ENCODE measurements at regions not wholly inside any gene's neighbourhood (a gene's known extent, or its start where the extent isn't known, plus 50 kb on each side); places are given as distances from the start of the nearest gene placed in this dataset.
A peak's percentile ranks its signal among the peaks of the same experiment; 100 is the strongest.

- H3K27ac ChIP-seq: no peak overlapping the region
- H3K36me3 ChIP-seq (replicated peaks in 1 of 2): no peaks in the 10 kb centered on the region
- intact Hi-C loops (cut with DNase I): no loop called here
- H3K27me3 ChIP-seq: no peaks in the 10 kb centered on the region
- TF ChIP-seq CTCF (IDR thresholded peaks at IDR 0.05): no peak
- TF ChIP-seq POLR2A (IDR thresholded peaks at IDR 0.05): no peak
- no peak for DNase-seq
- H3K4me3 ChIP-seq: no peak overlapping the region
- no peaks in the 10 kb centered on the region for H3K9me3 ChIP-seq (replicated peaks in 1 of 3)
- WGBS, 4 donors: 34 to 47% (median 40%) methylated on average over 2 of the region's 2 CpGs
- no peaks in the 10 kb centered on the region for H3K4me1 ChIP-seq (replicated peaks in 1 of 2)
Measured at GRCh38 chr2:104648376-104648775, 205.5 kb upstream of the POU3F3 start.

GRCh38 chr2:104649866-104650265 lies 204.0 kb upstream of the POU3F3 start:
- no peak overlapping the region for H3K27ac ChIP-seq
- no peaks in the 10 kb centered on the region for H3K4me1 ChIP-seq (replicated peaks in 1 of 2)
- WGBS, 4 donors: 62 to 83% (median 77%) methylated on average over 1 of the region's 1 CpG
- no peaks in the 10 kb centered on the region for H3K36me3 ChIP-seq (replicated peaks in 1 of 2)
- no peaks in the 10 kb centered on the region for H3K9me3 ChIP-seq (replicated peaks in 1 of 3)
- intact Hi-C loops (cut with DNase I): no loop called here
- DNase-seq: no peak
- no peak for TF ChIP-seq POLR2A (IDR thresholded peaks at IDR 0.05)
- no peak overlapping the region for H3K4me3 ChIP-seq
- no peaks in the 10 kb centered on the region for H3K27me3 ChIP-seq

- no peak for DNase-seq
- intact Hi-C loops (cut with DNase I): no loop called here
- Histone ChIP-seq H3K36me3 (replicated peaks in 1 of 2) (no peaks in the 10 kb centered on the region), H3K4me1 (replicated peaks in 1 of 2) (no peaks in the 10 kb centered on the region), H3K27me3 (no peaks in the 10 kb centered on the region), H3K4me3 (no peak overlapping the region), H3K9me3 (replicated peaks in 1 of 3) (no peaks in the 10 kb centered on the region), H3K27ac (no peak overlapping the region)
- TF ChIP-seq CTCF (IDR thresholded peaks at IDR 0.05) (no peak), POLR2A (IDR thresholded peaks at IDR 0.05) (no peak)
Measured at GRCh38 chr2:104650405-104650996, 203.4 kb upstream of the POU3F3 start.

- intact Hi-C loops (cut with DNase I): no loop called here
- H3K27ac ChIP-seq: peak overlapping the region in 2 of 5 donors; percentile 49
- 50 to 54% (median 53%) methylated on average over 4 of the region's 4 CpGs for WGBS, 4 donors
Measured at GRCh38 chr2:104654811-104655210, 199.1 kb upstream of the POU3F3 start.

More at GRCh38 chr2:104654811-104655210, 199.1 kb upstream of the POU3F3 start:
- Histone ChIP-seq H3K27me3 (no peaks in the 10 kb centered on the region), H3K36me3 (replicated peaks in 1 of 2) (no peaks in the 10 kb centered on the region), H3K4me1 (replicated peaks in 1 of 2) (no peaks in the 10 kb centered on the region), H3K9me3 (replicated peaks in 1 of 3) (no peaks in the 10 kb centered on the region), H3K4me3 (no peak overlapping the region)
- no peak for TF ChIP-seq POLR2A (IDR thresholded peaks at IDR 0.05)
- no peak for TF ChIP-seq CTCF (IDR thresholded peaks at IDR 0.05)
- DNase-seq: peak; percentile 18 to 87 (median 32)
